GM12878 (cell line): ENCODE measurements at regions not wholly inside any gene's neighbourhood (a gene's known extent, or its start where the extent isn't known, plus 50 kb on each side); places are given as distances from the start of the nearest gene placed in this dataset.

Source experiments
- CREB1 ChIP-seq: IDR thresholded peaks from 2 replicates; pipeline ENCODE4 v1.6.1; 2012; ENCODE audit warnings: low read depth, mild to moderate bottlenecking, inconsistent platforms
- MAX ChIP-seq: IDR thresholded peaks from 2 replicates; pipeline ENCODE4 v1.6.1; 2012; ENCODE audit warnings: low read depth, low read length, improper control_type of control experiment
- MYC ChIP-seq: IDR thresholded peaks from 2 replicates; pipeline ENCODE4 v1.6.1; 2011; ENCODE audit warnings: mild to moderate bottlenecking, low read length, moderate library complexity, inconsistent platforms; ENCODE audit not compliant: insufficient read depth, insufficient replicate concordance, insufficient read length, severe bottlenecking
- SIX5 ChIP-seq: IDR thresholded peaks from 2 replicates; pipeline ENCODE4 v1.6.1; 2011; ENCODE audit warnings: mild to moderate bottlenecking, low read depth, low read length, moderate library complexity; ENCODE audit not compliant: severe bottlenecking
- TCF12 ChIP-seq: IDR thresholded peaks from 2 replicates; pipeline ENCODE4 v1.6.1; 2011; ENCODE audit warnings: low read depth, mild to moderate bottlenecking, low read length
- ZBTB11 ChIP-seq: fragments of 450-650 bp; formaldehyde crosslinking; IDR thresholded peaks from 2 replicates; pipeline ENCODE4 v1.5.0; 2022; ENCODE audit warnings: mild to moderate bottlenecking, missing genetic modification characterization
- ZNF207 ChIP-seq: fragments of 450-650 bp; IDR thresholded peaks from 2 replicates; pipeline ENCODE4 v1.6.1; 2014; ENCODE audit warnings: antibody characterized with exemption, mild to moderate bottlenecking, borderline replicate concordance
- ZNF384 ChIP-seq: IDR thresholded peaks from 2 replicates; pipeline ENCODE4 v1.6.1; 2012; ENCODE audit warnings: low read depth, mild to moderate bottlenecking, low read length, improper control_type of control experiment, borderline replicate concordance

- TF ChIP-seq ZBTB11 (CRISPR knock-in tag) (no peak), CREB1 (0 out of 2 replicates have a peak, but pooled peaks have one; percentile 22), SIX5 (no peak), MAX (no peak), ZNF384 (no peak), ZNF207 (no peak), TCF12 (peak; percentile 67; the same call in 1 of the 2 replicates), MYC (no peak)
Observed at GRCh38 chr3:124576565-124577493, 153.4 kb upstream of the UMPS start (continued).
